ENCODE measurements at regions not wholly inside any gene's neighbourhood (a gene's known extent, or its start where the extent isn't known, plus 50 kb on each side); places are given as distances from the start of the nearest gene placed in this dataset.

- 85% methylated on average over 3 of the region's 3 CpGs for WGBS
- Histone ChIP-seq H3K27ac (replicated peaks in 1 of 4) (no peak overlapping the region), H3K4me1 (no peaks in the 10 kb centered on the region), H3K36me3 (no peaks in the 10 kb centered on the region), H3K9me3 (no peaks in the 10 kb centered on the region), H3K27me3 (no peaks in the 10 kb centered on the region), H3K4me3 (no peak overlapping the region)
- TF ChIP-seq POLR2AphosphoS5 (IDR thresholded peaks at IDR 0.05): no peak
- TF ChIP-seq CTCF (IDR thresholded peaks at IDR 0.05): no peak
- TF ChIP-seq EP300 (IDR thresholded peaks at IDR 0.05): no peak
- no peak for TF ChIP-seq POLR2A (IDR thresholded peaks at IDR 0.05; ENCODE audit: low read depth)
- DNase-seq (ENCODE audit: extremely low spot score): no peak
- intact Hi-C loops (cut with DNase I): no loop called here
Observed at GRCh38 chr7:90078921-90079320, 75.3 kb upstream of the STEAP1 start.

GRCh38 chr7:90081621-90082020 lies 72.6 kb upstream of the STEAP1 start:
- Histone ChIP-seq H3K4me1 (no peaks in the 10 kb centered on the region), H3K36me3 (no peaks in the 10 kb centered on the region), H3K27ac (replicated peaks in 1 of 4) (no peak overlapping the region), H3K27me3 (no peaks in the 10 kb centered on the region), H3K9me3 (no peaks in the 10 kb centered on the region), H3K4me3 (no peak overlapping the region)
- TF ChIP-seq CTCF (IDR thresholded peaks at IDR 0.05) (no peak), POLR2A (IDR thresholded peaks at IDR 0.05; ENCODE audit: low read depth) (no peak), EP300 (IDR thresholded peaks at IDR 0.05) (no peak), POLR2AphosphoS5 (IDR thresholded peaks at IDR 0.05) (no peak)
- DNase-seq (ENCODE audit: extremely low spot score): no peak
- intact Hi-C loops (cut with DNase I): no loop called here
- 97% methylated on average over 3 of the region's 3 CpGs for WGBS

- TF ChIP-seq CTCF (IDR thresholded peaks at IDR 0.05) (no peak), POLR2A (IDR thresholded peaks at IDR 0.05; ENCODE audit: low read depth) (no peak), EP300 (IDR thresholded peaks at IDR 0.05) (no peak), POLR2AphosphoS5 (IDR thresholded peaks at IDR 0.05) (no peak)
- no peaks in the 10 kb centered on the region for H3K4me1 ChIP-seq
- intact Hi-C loops (cut with DNase I): no loop called here
- H3K9me3 ChIP-seq: peaks cover 0 to 8% (median 0%) of the 10 kb centered on the region in 4 donors
- H3K36me3 ChIP-seq: no peaks in the 10 kb centered on the region
- no peak overlapping the region for H3K27ac ChIP-seq (replicated peaks in 1 of 4)
- no peaks in the 10 kb centered on the region for H3K27me3 ChIP-seq
- no peak for DNase-seq (ENCODE audit: extremely low spot score)
- no peak overlapping the region for H3K4me3 ChIP-seq
Observed at GRCh38 chr7:90092506-90092905, 61.8 kb upstream of the STEAP1 start.

- WGBS: 95% methylated on average over 2 of the region's 2 CpGs
- no peak for DNase-seq (ENCODE audit: extremely low spot score)
- Histone ChIP-seq H3K4me1 (no peaks in the 10 kb centered on the region), H3K9me3 (peaks cover 0 to 8% (median 0%) of the 10 kb centered on the region in 4 donors), H3K27ac (replicated peaks in 1 of 4) (no peak overlapping the region), H3K27me3 (no peaks in the 10 kb centered on the region), H3K36me3 (no peaks in the 10 kb centered on the region), H3K4me3 (no peak overlapping the region)
- no peak for TF ChIP-seq CTCF (IDR thresholded peaks at IDR 0.05)
- TF ChIP-seq EP300 (IDR thresholded peaks at IDR 0.05): no peak
- no peak for TF ChIP-seq POLR2AphosphoS5 (IDR thresholded peaks at IDR 0.05)
- no peak for TF ChIP-seq POLR2A (IDR thresholded peaks at IDR 0.05; ENCODE audit: low read depth)
- intact Hi-C loops (cut with DNase I): no loop called here
Observed at GRCh38 chr7:90094030-90094429, 60.2 kb upstream of the STEAP1 start.

Small RNAs in the stretch of these regions (small RNA-seq; reads per million reads assigned to genes)
- gene RNU6-274P: 0 reads per million in 3 donors

Measured in esophagus muscularis mucosa (tissue), 4 donors.